Fibroblast of villous mesenchyme (primary cell): ENCODE measurements at regions not wholly inside any gene's neighbourhood (a gene's known extent, or its start where the extent isn't known, plus 50 kb on each side); places are given as distances from the start of the nearest gene placed in this dataset.
"Not testable (repeated sequence)": the region's sequence is repeated elsewhere in the genome, so short reads cannot be mapped to it uniquely, and the experiment has no call there.

ENCODE experiments used
- DNase-seq: peaks from one replicate; pipeline ENCODE4 v3.0.0-alpha.2; 2010; ENCODE audit warnings: low read depth
- H3K4me3 ChIP-seq: 2 replicates; pipeline ENCODE4 v1.5.1; 2011; ENCODE audit warnings: low read depth, mild to moderate bottlenecking, low read length
- CTCF ChIP-seq: IDR thresholded peaks from 2 replicates; pipeline ENCODE4 v1.5.1; 2012; ENCODE audit warnings: low read depth, mild to moderate bottlenecking, low read length; ENCODE audit not compliant: insufficient read depth

GRCh38 chr2:215793747-215794595 is 219.4 kb downstream of the MREG start:
- H3K4me3 ChIP-seq, result no peak overlapping the region
- DNase-seq, result peak; percentile 98
- TF ChIP-seq CTCF, result no peak

GRCh38 chr2:215791481-215791937 is 221.8 kb downstream of the MREG start:
- TF ChIP-seq CTCF, result no peak
- no peak for DNase-seq
- no peak overlapping the region for H3K4me3 ChIP-seq

- peak; percentile 84 for DNase-seq
- no peak overlapping the region for H3K4me3 ChIP-seq
These were observed 222.6 kb downstream of the MREG start for GRCh38 chr2:215790523-215791421.

GRCh38 chr2:215787565-215788178 is 225.7 kb downstream of the MREG start:
- TF ChIP-seq CTCF, result no peak
- H3K4me3 ChIP-seq, result no peak overlapping the region
- DNase-seq, result no peak

More at GRCh38 chr2:215790523-215791421, 222.6 kb downstream of the MREG start:
- TF ChIP-seq CTCF, result no peak

GRCh38 chr2:215787025-215787424 is 226.3 kb downstream of the MREG start:
- no peak overlapping the region for H3K4me3 ChIP-seq
- no peak for DNase-seq
- no peak for TF ChIP-seq CTCF

GRCh38 chr2:215784371-215784783 is 229.0 kb downstream of the MREG start:
- H3K4me3 ChIP-seq, result no peak overlapping the region
- no peak for TF ChIP-seq CTCF

GRCh38 chr2:215783640-215784039 is 229.7 kb downstream of the MREG start:
- DNase-seq, result not testable (repeated sequence)

More at GRCh38 chr2:215784371-215784783, 229.0 kb downstream of the MREG start:
- DNase-seq, result peak; percentile 95

More at GRCh38 chr2:215783640-215784039, 229.7 kb downstream of the MREG start:
- not testable (repeated sequence) for H3K4me3 ChIP-seq
